Mucosa of gallbladder (tissue), 1 donor: ENCODE measurements at regions not wholly inside any gene's neighbourhood (a gene's known extent, or its start where the extent isn't known, plus 50 kb on each side); places are given as distances from the start of the nearest gene placed in this dataset.
"Not testable (repeated sequence)": the region's sequence is repeated elsewhere in the genome, so short reads cannot be mapped to it uniquely, and the experiment has no call there.

ENCODE experiments used
- DNase-seq: peaks from one replicate; pipeline ENCODE4 v3.0.0-alpha.2; 2020; ENCODE audit warnings: low spot score
- donor health status: DM: no; HTN: no; CAD: no.

DNA sequence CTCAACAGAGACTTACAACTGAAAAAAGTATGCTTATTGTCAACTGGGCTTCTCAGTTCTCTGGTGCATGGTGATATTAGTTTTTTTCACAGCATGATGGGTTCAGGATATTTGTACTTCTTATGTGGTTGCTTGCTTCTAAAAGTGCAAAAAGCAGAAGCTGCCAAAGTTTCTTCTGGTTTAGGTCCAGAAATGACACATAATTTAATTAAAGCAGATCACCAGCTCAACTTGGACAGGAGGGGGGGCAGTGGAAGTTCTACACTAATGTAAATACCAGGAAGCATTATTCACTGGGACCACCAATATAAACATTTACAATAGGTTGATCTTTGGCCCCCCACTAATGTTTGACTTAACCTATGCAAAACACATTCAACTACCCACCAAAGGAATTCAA lies 354.8 kb upstream of the BRINP3 start:
- no peak for DNase-seq

- no peak for DNase-seq
These were observed 358.0 kb upstream of the BRINP3 start for GRCh38 chr1:190835658-190836057.

- not testable (repeated sequence) for DNase-seq
These were observed 359.5 kb upstream of the BRINP3 start for GRCh38 chr1:190837200-190837599.

GRCh38 chr1:190837888-190838287 lies 360.2 kb upstream of the BRINP3 start:
- DNase-seq: no peak

GRCh38 chr1:190847166-190847565 lies 369.5 kb upstream of the BRINP3 start:
- no peak for DNase-seq

DNA sequence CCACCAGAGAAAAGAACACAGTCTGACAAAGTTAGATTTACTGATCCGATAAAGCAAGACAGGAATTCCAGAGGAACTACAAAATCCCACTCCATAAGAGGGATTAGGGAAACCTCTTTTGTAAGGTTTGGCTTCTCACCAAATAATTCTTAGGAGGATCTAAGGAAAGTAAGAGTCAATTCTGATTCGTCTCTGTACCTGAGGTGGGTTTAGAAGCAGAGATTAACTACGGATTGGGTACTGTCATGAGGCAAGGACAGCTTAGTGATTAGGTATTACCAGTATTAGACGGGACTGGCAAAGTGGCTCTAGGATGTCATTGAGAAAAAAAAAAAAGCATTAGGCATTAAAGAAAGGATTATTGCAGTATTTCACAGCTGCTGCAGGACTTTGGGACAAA lies 371.7 kb upstream of the BRINP3 start:
- DNase-seq: no peak

DNA sequence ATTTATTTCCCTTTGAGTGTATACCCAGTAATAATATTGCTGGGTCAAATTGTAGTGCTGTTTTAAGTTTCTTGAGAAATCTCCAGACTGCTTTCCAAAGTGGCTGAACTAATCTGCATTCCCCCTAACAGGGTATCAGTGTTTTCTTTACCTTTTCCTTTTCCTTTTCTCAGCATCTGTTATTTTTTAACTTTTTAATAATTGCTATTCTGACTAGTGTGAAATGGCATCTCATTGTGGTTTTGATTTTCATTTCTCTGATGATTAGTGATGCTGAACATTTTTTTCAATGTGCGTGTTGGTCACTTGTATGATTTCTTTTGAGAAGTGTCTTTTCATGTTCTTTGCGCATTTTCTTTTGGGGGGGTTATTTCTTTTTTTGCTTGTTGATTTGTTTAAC lies 374.9 kb upstream of the BRINP3 start:
- DNase-seq: no peak

DNA sequence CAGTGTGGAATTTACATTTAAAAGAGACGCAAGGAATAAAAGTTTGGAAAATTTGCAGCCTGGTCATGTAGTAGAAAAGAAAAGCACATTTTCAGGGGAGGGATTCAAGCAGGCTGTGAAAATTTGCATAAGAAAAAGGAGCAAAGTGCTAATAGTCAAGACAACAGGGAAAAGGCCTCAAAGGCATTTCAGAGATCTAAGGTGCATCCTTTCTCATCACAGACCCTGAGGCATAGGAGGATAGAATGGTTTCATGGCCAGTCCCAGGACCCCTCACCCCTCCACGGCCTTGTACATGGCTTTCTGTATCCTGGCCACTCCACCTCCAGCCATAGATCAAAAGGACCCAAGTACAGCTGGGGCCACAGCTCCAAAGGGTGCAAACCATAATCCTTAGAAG lies 380.5 kb upstream of the BRINP3 start:
- DNase-seq: no peak

- no peak for DNase-seq
These were observed 386.5 kb upstream of the BRINP3 start for GRCh38 chr1:190864013-190864641.

DNA sequence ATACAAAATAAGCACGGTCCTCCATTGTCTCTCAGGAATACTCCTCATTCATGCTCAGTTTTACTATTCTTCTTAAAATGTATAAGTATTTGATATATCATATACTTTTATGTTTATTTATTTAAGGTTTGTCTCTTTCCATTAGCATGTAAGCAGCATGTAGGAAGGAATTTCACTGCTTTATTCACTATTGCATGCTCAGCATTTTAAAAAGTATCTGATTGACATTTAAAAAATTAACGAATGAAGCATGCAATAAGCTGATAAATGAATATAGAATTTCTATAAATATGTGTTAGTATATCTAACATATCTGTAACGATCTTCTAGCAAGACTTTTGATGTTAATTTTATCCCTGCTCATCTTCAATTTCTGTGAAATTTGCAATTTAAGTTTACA lies 402.7 kb upstream of the BRINP3 start:
- DNase-seq: no peak

- DNase-seq: no peak
These were observed 403.4 kb upstream of the BRINP3 start for GRCh38 chr1:190881064-190881463.

GRCh38 chr1:190897233-190897632 lies 419.6 kb upstream of the BRINP3 start:
- DNase-seq: no peak

GRCh38 chr1:190904091-190904695 lies 426.5 kb upstream of the BRINP3 start:
- no peak for DNase-seq

DNA sequence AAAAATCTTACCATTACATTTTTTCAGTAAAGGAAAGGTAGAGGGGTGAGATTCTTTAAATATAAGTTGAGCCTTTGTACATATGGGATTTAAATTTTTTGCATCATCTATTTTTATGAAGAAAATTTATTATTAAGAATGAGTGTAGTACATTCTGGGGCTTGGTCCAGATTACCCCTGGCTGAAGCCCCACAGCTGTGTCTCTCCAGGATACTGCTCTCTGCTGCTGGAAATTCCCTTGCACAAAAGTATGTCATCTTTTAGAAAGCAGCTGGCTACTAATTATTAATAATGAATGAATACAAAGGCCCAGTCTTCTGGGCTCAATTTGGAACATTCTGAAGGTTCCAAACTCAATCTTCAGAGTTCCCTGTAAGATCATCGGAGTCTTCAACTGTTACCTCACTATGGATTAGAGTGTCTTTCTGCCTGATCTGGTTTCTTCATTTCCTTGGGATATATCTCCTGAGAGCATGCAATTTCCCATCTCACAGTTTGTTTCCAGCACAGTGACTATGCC lies 428.6 kb upstream of the BRINP3 start:
- no peak for DNase-seq

DNA sequence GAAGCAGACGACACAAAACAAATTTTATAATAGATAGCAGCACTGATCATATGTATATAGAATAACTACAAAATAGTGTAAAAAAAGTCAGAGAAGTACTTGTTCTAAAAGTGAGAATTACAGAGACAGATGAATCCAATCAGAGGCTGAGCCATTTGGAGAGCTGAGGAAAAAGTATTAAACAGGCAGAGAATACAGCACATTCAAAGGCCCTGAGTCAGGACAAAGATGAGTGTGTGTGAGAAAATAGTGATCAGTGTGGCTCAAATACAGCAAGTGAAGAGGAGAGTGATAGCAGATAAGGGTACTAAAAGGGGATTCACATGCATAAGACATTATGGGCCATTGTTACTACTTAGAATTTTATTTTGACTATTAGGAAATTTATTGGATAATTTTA lies 430.6 kb upstream of the BRINP3 start:
- no peak for DNase-seq

DNA sequence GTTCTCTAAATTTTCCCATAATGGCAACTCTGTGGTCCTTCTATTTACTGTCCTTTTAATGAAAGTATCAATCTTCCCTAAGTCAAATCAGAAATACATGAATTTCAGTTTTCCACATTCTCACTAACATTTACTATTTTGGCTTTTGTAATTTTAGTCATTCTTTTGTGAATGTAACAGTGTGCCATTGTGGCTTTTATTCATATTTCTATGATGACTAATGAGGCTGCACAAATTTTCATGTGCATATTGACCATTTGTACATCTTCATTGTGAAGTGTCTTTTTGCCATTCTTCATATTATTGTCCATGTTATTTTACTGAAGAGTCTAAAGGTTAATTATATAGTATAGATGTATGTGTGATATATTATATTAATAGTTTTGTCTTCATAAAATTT lies 431.0 kb upstream of the BRINP3 start:
- no peak for DNase-seq

- DNase-seq: no peak
These were observed 458.3 kb upstream of the BRINP3 start for GRCh38 chr1:190935925-190936324.

GRCh38 chr1:190936337-190936736 lies 458.7 kb upstream of the BRINP3 start:
- DNase-seq: no peak

DNA sequence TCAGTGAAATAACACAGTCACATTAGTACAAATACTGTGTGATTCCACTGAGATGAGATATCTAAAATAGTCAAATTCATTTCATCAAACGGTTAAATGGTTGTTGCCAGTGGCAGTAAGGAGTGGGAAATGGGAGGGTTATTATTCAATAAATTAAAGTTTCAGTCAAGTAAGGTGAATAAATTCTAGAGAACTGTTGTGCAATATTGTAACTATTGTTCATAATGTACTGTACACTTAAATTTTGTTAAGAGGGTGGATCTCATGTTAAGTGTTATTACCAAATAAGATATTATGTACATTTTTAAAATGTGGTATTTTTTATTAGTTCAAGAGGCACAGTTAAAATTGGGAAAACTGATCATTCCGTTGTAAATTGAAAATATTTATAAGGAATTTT lies 463.3 kb upstream of the BRINP3 start:
- no peak for DNase-seq

GRCh38 chr1:190942475-190942874 lies 464.8 kb upstream of the BRINP3 start:
- DNase-seq: no peak

DNA sequence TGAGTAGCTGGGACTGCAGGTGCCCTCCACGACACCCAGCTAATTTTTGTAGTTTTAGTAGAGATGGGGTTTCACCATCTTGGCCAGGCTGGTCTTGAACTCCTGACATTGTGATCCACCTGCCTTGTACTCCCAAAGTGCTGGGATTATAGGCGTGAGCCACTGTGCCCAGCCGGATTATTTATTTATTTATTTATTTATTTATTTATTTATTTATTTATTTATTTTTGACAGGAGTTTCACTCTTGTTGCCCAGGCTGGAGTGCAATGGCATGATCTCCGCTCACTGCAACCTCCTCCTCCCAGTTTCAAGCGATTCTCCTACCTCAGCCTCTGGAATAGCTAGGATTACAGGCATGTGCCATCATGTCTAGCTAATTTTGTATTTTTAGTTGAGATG lies 466.1 kb upstream of the BRINP3 start:
- DNase-seq: not testable (repeated sequence)

GRCh38 chr1:190949939-190950338 lies 472.3 kb upstream of the BRINP3 start:
- no peak for DNase-seq

GRCh38 chr1:190957565-190957964 lies 479.9 kb upstream of the BRINP3 start:
- DNase-seq: no peak

DNA sequence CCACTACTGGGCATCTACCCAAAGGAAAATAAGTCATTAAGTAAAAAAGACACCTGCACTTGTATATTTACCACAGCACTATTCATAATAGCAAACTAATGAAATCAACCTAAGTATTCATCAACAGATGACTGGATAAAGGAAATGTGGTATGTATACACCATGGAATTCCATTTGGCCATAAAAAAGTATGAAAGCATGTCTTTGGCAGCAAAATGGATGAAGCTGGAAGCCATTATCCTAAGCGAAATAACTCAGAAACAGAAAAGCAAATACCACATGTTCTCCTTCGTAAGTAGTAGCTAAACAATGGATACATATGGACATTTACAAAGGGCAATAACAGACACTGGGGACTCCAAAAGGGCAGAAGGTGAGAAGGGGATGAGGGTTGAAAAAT lies 485.7 kb upstream of the BRINP3 start:
- DNase-seq: no peak
